Stomach (tissue), 8 donors: ENCODE measurements at regions not wholly inside any gene's neighbourhood (a gene's known extent, or its start where the extent isn't known, plus 50 kb on each side); places are given as distances from the start of the nearest gene placed in this dataset.

Source experiments
- DNase-seq, 2 donors: peaks; one replicate each; pipeline versions ENCODE4 v3.0.0 to v3.0.0-alpha.2; 2013 to 2019
- H3K27ac ChIP-seq, 5 donors: fragments of 200-600 bp in 4 of 5; sonication (generic) in 4 of 5; one replicate each; pipeline ENCODE4 v1.5.1; 2013 to 2019; ENCODE audit warnings: mild to moderate bottlenecking in 1 of 5, moderate library complexity in 1 of 5
- H3K27me3 ChIP-seq, 3 donors: fragments of 200-600 bp; sonication (generic); one replicate each; pipeline ENCODE4 v1.5.1; 2017 to 2019; ENCODE audit warnings: mixed run types in 1 of 3
- H3K36me3 ChIP-seq, 4 donors: fragments of 200-600 bp; sonication (generic); 1 replicate in 3 of 4; 2 replicates in 1 of 4; pipeline ENCODE4 v1.5.1; 2016 to 2019
- H3K4me1 ChIP-seq, 4 donors: fragments of 200-600 bp; sonication (generic); one replicate each; pipeline ENCODE4 v1.5.1; 2016 to 2019
- H3K4me3 ChIP-seq, 4 donors: fragments of 200-600 bp; sonication (generic) in 3 of 4; one replicate each; pipeline ENCODE4 v1.5.1; 2016 to 2019; ENCODE audit warnings: mild to moderate bottlenecking in 1 of 4
- H3K9me3 ChIP-seq, 4 donors: fragments of 200-600 bp; sonication (generic); one replicate each; pipeline ENCODE4 v1.5.1; 2016 to 2019
- EP300 ChIP-seq: sonication (generic); formaldehyde crosslinking; IDR thresholded peaks from one replicate; pipeline ENCODE4 v1.6.1; 2017; ENCODE audit warnings: antibody characterized with exemption
- POLR2A ChIP-seq, 4 donors: fragments of 450-650 bp; IDR thresholded peaks; one replicate each; pipeline ENCODE4 v1.6.1; 2016; ENCODE audit warnings: antibody characterized with exemption in 4 of 4, control low read depth in 2 of 4, mild to moderate bottlenecking in 1 of 4, moderate library complexity in 1 of 4
- POLR2AphosphoS5 ChIP-seq, 3 donors: sonication (generic); formaldehyde crosslinking; IDR thresholded peaks; one replicate each; pipeline ENCODE4 v1.6.1; 2016; ENCODE audit warnings: antibody characterized with exemption in 3 of 3
- WGBS, 5 donors: extraction: QIAGEN DNeasy Blood & Tissue Kit in 3 of 5; methylation state at CpG; one replicate each; pipeline versions ENCODE4 v1.1.5 to v1.1.7; 2013 to 2018; 5-methylcytosine and 5-hydroxymethylcytosine counted together
- intact Hi-C: fragments of 100-400 bp; cut with DNase I; formaldehyde crosslinking; loops from one replicate; pipeline ENCODE4 v1.15.1; 2023; ENCODE audit warnings: low total_unique reads
- TF ChIP-seq, protein P1 (sequence below), 7 experiments: fragments of 450-650 bp in 4 of 7; fragments of 200-600 bp in 3 of 7; sonication (generic) in 3 of 7; IDR thresholded peaks; one replicate each; pipeline ENCODE4 v1.5.1; 2016 to 2019; ENCODE audit warnings: antibody characterized with exemption in 7 of 7, control low read depth in 2 of 7, mild to moderate bottlenecking in 1 of 7
- donor health status: healthy with polysubstance abuse.
- donor health status: Bipolar disorder and iron deficiency.
- donor health status: healthy.

DNA sequence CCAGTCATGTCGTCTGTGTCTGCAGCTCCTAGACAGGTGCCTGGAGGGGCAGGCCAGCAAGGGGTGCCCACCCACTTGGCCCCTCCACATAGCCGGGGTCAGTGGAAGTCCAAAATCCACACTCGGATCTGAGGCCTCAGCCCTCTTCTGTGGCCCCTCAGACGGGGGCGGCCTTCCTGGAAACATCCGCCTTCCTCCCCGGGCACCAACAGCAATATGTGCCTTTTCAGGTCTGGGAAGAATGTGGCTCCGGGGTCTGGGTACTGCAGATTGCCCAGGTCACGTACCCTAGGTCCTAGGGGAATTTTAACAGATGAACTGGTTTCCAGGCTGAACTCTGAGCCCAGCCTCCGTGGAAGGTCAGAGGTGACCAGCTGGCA, 208.6 kb downstream of the CTTN start:
- Histone ChIP-seq H3K9me3 (no peaks in the 10 kb centered on the region), H3K4me3 (no peak overlapping the region), H3K27me3 (peaks cover 0 to 3% (median 0%) of the 10 kb centered on the region in 3 donors), H3K36me3 (no peaks in the 10 kb centered on the region), H3K4me1 (peaks cover 0 to 14% (median 7%) of the 10 kb centered on the region in 4 donors), H3K27ac (no peak overlapping the region)
- intact Hi-C loops = no loop called here
- no peak for DNase-seq
- no peak for TF ChIP-seq POLR2A (IDR thresholded peaks at IDR 0.05)
- TF ChIP-seq, protein P1, sequence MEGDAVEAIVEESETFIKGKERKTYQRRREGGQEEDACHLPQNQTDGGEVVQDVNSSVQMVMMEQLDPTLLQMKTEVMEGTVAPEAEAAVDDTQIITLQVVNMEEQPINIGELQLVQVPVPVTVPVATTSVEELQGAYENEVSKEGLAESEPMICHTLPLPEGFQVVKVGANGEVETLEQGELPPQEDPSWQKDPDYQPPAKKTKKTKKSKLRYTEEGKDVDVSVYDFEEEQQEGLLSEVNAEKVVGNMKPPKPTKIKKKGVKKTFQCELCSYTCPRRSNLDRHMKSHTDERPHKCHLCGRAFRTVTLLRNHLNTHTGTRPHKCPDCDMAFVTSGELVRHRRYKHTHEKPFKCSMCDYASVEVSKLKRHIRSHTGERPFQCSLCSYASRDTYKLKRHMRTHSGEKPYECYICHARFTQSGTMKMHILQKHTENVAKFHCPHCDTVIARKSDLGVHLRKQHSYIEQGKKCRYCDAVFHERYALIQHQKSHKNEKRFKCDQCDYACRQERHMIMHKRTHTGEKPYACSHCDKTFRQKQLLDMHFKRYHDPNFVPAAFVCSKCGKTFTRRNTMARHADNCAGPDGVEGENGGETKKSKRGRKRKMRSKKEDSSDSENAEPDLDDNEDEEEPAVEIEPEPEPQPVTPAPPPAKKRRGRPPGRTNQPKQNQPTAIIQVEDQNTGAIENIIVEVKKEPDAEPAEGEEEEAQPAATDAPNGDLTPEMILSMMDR (IDR thresholded peaks at IDR 0.05) = no peak
- TF ChIP-seq POLR2AphosphoS5 (IDR thresholded peaks at IDR 0.05) = no peak
- no peak for TF ChIP-seq EP300
- 76 to 90% (median 84%) methylated on average over 8 to 10 of the region's 10 CpGs for WGBS, 5 donors

DNA sequence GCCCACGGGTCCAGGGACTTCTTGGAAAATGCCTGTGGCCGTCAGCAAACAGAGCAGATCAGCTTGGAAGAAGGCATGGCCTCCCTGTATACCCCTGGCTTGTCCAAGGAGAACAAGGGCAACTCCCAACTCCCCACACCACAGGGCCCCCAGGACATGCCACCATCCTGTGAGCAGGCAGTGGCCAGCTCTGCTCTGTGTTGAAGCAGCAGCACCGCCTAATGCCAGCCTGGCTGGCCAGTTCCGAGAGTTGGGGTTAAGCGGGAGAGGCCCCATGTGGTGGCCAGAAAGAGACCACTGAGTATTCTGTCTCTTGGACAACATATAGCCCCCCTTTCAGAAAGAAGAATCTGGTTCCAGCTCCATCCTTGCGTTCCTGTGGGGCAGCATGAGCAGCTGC, 209.2 kb downstream of the CTTN start:
- H3K4me3 ChIP-seq = no peak overlapping the region
- no peaks in the 10 kb centered on the region for H3K36me3 ChIP-seq
- H3K27me3 ChIP-seq = peaks cover 0 to 3% (median 0%) of the 10 kb centered on the region in 3 donors
- no peaks in the 10 kb centered on the region for H3K9me3 ChIP-seq
- peaks cover 0 to 14% (median 7%) of the 10 kb centered on the region in 4 donors for H3K4me1 ChIP-seq
- TF ChIP-seq, protein P1 (IDR thresholded peaks at IDR 0.05) = no peak
- TF ChIP-seq POLR2AphosphoS5 (IDR thresholded peaks at IDR 0.05) = no peak
- TF ChIP-seq POLR2A (IDR thresholded peaks at IDR 0.05) = no peak
- no peak for TF ChIP-seq EP300
- 72 to 92% (median 82%) methylated on average over 4 to 6 of the region's 6 CpGs for WGBS, 5 donors
- no peak for DNase-seq
- H3K27ac ChIP-seq = no peak overlapping the region
- intact Hi-C loops = no loop called here

DNA sequence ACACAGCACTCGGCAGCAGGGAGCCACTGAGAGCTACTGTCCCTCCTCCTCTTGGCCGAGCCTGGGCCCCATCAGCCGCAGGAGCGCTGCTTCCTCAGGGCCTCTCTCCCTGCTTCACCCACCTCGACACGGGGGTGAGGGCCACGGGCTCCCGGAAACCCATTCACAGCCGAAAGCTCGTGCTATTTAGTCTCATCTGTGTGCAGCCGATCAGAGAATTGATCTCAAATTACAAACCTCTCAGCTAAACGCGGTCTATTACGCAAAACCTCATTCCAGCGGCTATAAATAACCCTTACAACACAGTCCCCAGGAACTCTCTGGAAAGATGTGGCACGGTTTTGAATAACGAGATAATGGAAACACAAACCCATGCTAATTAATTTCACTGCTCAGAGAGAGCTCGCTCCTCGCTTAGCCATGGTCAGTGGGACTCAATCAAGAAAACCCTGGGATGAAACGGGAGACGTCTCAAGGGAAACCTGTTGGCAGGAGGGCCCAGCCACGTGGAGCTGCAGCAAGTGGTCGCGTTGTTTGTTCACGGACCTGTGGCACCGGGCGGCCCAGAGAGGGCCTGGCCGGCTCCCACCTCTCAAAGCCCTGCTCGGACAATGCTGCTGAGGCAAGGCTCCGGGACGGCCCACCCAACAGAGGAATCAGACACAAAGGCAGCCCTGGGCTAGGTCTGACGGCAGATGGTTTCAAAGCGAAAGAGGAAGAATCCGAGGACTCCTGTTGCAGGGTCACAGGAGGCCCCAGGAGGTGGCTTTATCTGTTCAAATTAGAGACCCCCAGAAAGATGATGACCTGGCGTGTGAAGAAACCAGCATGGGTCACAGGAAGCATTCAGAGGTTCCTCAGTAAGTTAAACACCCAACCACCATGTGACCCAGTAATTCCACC, 210.5 kb downstream of the CTTN start:
- Histone ChIP-seq H3K36me3 (no peaks in the 10 kb centered on the region), H3K27me3 (peaks cover 0 to 7% (median 0%) of the 10 kb centered on the region in 3 donors), H3K4me1 (peaks cover 0 to 12% (median 6%) of the 10 kb centered on the region in 4 donors), H3K9me3 (no peaks in the 10 kb centered on the region), H3K4me3 (no peak overlapping the region), H3K27ac (no peak overlapping the region)
- 70 to 78% (median 74%) methylated on average over 31 to 35 of the region's 35 CpGs for WGBS, 5 donors
- TF ChIP-seq EP300 (no peak), POLR2A (IDR thresholded peaks at IDR 0.05) (no peak), POLR2AphosphoS5 (IDR thresholded peaks at IDR 0.05) (no peak)
- TF ChIP-seq, protein P1 (IDR thresholded peaks at IDR 0.05) = no peak
- intact Hi-C loops = no loop called here
- peak in 1 of 2 donors; percentile 37 for DNase-seq

DNA sequence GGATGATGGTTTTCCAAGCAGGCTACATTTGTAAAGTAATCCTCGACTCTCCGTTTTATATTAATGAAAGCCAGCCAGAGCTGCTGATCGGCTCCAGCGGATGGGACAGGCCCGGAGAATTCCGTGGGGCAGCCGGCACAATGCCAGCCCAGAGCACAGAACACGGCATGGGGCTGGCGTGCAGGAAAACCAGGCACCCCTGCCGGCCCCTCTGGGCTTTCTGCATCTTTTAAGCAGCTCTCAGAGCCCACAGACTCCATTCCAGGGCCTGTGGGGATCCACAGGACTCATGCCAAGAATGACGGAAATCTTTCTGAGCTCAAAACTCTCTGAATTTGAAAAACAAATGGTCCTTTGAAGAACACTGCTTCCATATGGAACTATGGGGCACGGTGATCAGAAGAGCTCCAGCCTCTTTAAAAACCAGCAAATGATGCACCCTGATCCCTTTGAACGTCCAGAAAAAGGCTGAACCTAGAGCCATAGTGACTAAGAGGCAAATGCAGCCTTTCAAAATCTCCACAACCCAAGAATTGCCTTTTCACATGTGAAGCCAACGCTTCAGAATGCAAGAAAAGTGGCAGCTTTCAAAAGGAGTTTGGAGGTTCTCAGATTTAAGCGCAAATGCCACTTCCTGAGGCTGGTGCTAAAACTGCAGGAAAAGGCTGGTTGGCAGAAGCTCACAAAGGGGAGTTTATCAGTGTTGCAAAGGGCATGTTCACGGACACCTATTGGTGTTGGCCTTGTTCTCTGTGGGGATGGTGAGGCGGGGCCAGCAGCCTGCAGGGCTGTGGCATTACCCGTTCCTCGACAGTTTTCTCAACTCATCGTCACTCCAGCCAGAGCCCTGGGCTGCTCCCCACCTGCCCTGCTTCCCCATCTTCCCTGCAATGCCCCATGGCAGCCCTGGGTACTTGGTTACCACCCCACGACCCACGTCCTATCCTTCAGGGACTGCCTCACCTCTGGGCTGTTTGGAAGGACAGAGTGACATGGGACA, 212.5 kb downstream of the CTTN start:
- DNase-seq = peak in 1 of 2 donors; percentile 80
- Histone ChIP-seq H3K4me3 (no peak overlapping the region), H3K4me1 (peaks cover 0 to 8% (median 2%) of the 10 kb centered on the region in 4 donors), H3K36me3 (no peaks in the 10 kb centered on the region), H3K9me3 (peaks cover 7 to 14% (median 12%) of the 10 kb centered on the region in 4 donors), H3K27me3 (peaks cover 0 to 4% (median 0%) of the 10 kb centered on the region in 3 donors), H3K27ac (no peak overlapping the region)
- 51 to 63% (median 57%) methylated on average over 22 of the region's 22 CpGs for WGBS, 5 donors
- TF ChIP-seq POLR2A (IDR thresholded peaks at IDR 0.05) = no peak
- TF ChIP-seq, protein P1 (IDR thresholded peaks at IDR 0.05) = no peak
- intact Hi-C loops = no loop called here
